GM12878 (cell line): ENCODE measurements at regions not wholly inside any gene's neighbourhood (a gene's known extent, or its start where the extent isn't known, plus 50 kb on each side); places are given as distances from the start of the nearest gene placed in this dataset.

ENCODE experiments used
- ATAC-seq: fragments of 200-7000 bp; cut with Tn5 transposase; 3 replicates; pipeline ENCODE4 v1.9.1; 2020; ENCODE audit warnings: mild to moderate bottlenecking, moderate library complexity
- BruUV-seq: library from RNA; stranded (reverse); fragments of 400-500 nt; replicated peaks from 2 replicates; lab custom pipeline; 2021; lab: Mats Ljungman, UMichigan
- CTCF ChIA-PET: fragments of 300-600 bp; sonication (Branson Sonifier 250); formaldehyde crosslinking; extraction: SDS; loops from one replicate; lab custom pipeline; 2021; ENCODE audit warnings: inconsistent platforms; lab: Yijun Ruan, JAX
- POLR2A ChIA-PET: fragments of 350-600 bp; formaldehyde crosslinking; extraction: SDS; loops from one replicate; lab custom pipeline; 2021; ENCODE audit warnings: inconsistent platforms; lab: Charles Lee
- RAD21 ChIA-PET: fragments of 300-600 bp; sonication (Branson Sonifier 250); formaldehyde crosslinking; loops from one replicate; lab custom pipeline; 2023; ENCODE audit warnings: antibody characterized with exemption; ENCODE audit not compliant: unreplicated experiment; lab: Charles Lee
- SMC1A ChIA-PET: fragments of 300-600 bp; sonication (Branson Sonifier 250); formaldehyde crosslinking; loops from one replicate; lab custom pipeline; 2023; ENCODE audit not compliant: unreplicated experiment, uncharacterized antibody; lab: Charles Lee
- DNase-seq: peaks from one replicate; pipeline ENCODE4 v3.0.0-alpha.2; 2011; ENCODE audit warnings: low read depth, low spot score
- FAIRE-seq: peaks from 3 replicates; lab custom pipeline; 2011; peaks lifted over from hg19 to GRCh38; lab: Jason Lieb, UNC
- H2AFZ ChIP-seq: 2 replicates; pipeline ENCODE4 v1.6.0; 2011; ENCODE audit warnings: low read depth, low read length, control low read depth; ENCODE audit not compliant: control insufficient read depth
- H3K27ac ChIP-seq: 2 replicates; pipeline ENCODE4 v1.5.1; 2011; ENCODE audit warnings: control low read depth; ENCODE audit not compliant: control insufficient read depth, insufficient read depth
- H3K27me3 ChIP-seq, 2 experiments: replicated peaks in 1 of 2; 2 replicates each; pipeline versions ENCODE4 v1.6.0 to v1.6.1; 2011; ENCODE audit warnings: low read length in 1 of 2; ENCODE audit not compliant: control insufficient read depth in 2 of 2, insufficient read depth in 2 of 2
- H3K36me3 ChIP-seq, 2 experiments: 2 replicates each; pipeline ENCODE4 v1.5.1; 2011; ENCODE audit warnings: low read length in 1 of 2; ENCODE audit not compliant: control insufficient read depth in 2 of 2, insufficient read depth in 2 of 2
- H3K4me1 ChIP-seq: 2 replicates; pipeline ENCODE4 v1.6.1; 2011; ENCODE audit warnings: mild to moderate bottlenecking, low read length, moderate library complexity, mixed read lengths; ENCODE audit not compliant: control insufficient read depth, insufficient read depth
- H3K4me2 ChIP-seq: 2 replicates; pipeline ENCODE4 v1.6.0; 2011; ENCODE audit warnings: control low read depth; ENCODE audit not compliant: control insufficient read depth, insufficient read depth
- H3K4me3 ChIP-seq: fragments of 200-600 bp; sonication (generic); 2 replicates; pipeline ENCODE4 v1.5.1; 2016
- H3K79me2 ChIP-seq: 2 replicates; pipeline ENCODE4 v1.6.0; 2011; ENCODE audit warnings: low read length; ENCODE audit not compliant: control insufficient read depth, insufficient read depth
- H3K9ac ChIP-seq: 2 replicates; pipeline ENCODE4 v1.8.0; 2011; ENCODE audit warnings: low read length, control low read depth, mixed read lengths; ENCODE audit not compliant: control insufficient read depth, insufficient read depth
- H3K9me3 ChIP-seq: replicated peaks from 3 replicates; pipeline ENCODE4 v1.5.1; 2011; ENCODE audit warnings: mild to moderate bottlenecking, low read length; ENCODE audit not compliant: control insufficient read depth, insufficient read depth
- H4K20me1 ChIP-seq: 2 replicates; pipeline ENCODE4 v1.6.0; 2011; ENCODE audit not compliant: control insufficient read depth, insufficient read depth
- CHD2 ChIP-seq: IDR thresholded peaks from 2 replicates; pipeline ENCODE4 v1.6.1; 2011; ENCODE audit warnings: low read depth, low read length, improper control_type of control experiment, borderline replicate concordance
- ESRRA ChIP-seq: IDR thresholded peaks from 2 replicates; pipeline ENCODE4 v1.6.1; 2012; ENCODE audit warnings: mild to moderate bottlenecking, low read length, improper control_type of control experiment
- HCFC1 ChIP-seq: fragments of 150-350 bp; IDR thresholded peaks from 2 replicates; pipeline ENCODE4 v1.6.1; 2014; ENCODE audit warnings: low read length
- IKZF1 ChIP-seq: fragments of 450-650 bp; conservative IDR thresholded peaks from 2 replicates; pipeline ENCODE4 v1.6.1; 2017; ENCODE audit warnings: antibody characterized with exemption, mild to moderate bottlenecking
- MEF2B ChIP-seq: fragments of 450-650 bp; IDR thresholded peaks from 2 replicates; pipeline ENCODE4 v1.6.1; 2018; ENCODE audit warnings: mild to moderate bottlenecking, moderate library complexity; ENCODE audit not compliant: partially characterized antibody, poor library complexity, severe bottlenecking
- MYC ChIP-seq: IDR thresholded peaks from 2 replicates; pipeline ENCODE4 v1.6.1; 2011; ENCODE audit warnings: mild to moderate bottlenecking, low read length, moderate library complexity, inconsistent platforms; ENCODE audit not compliant: insufficient read depth, insufficient replicate concordance, insufficient read length, severe bottlenecking
- NFXL1 ChIP-seq: fragments of 450-650 bp; IDR thresholded peaks from 2 replicates; pipeline ENCODE4 v1.6.1; 2017; ENCODE audit warnings: antibody characterized with exemption, mild to moderate bottlenecking, borderline replicate concordance
- NR2F1 ChIP-seq: fragments of 450-650 bp; conservative IDR thresholded peaks from 2 replicates; pipeline ENCODE4 v1.6.1; 2017; ENCODE audit warnings: mild to moderate bottlenecking
- PBX3 ChIP-seq: IDR thresholded peaks from 2 replicates; pipeline ENCODE4 v1.6.1; 2011; ENCODE audit warnings: mild to moderate bottlenecking, low read depth, low read length, moderate library complexity; ENCODE audit not compliant: insufficient replicate concordance
- POLR2AphosphoS2 ChIP-seq: IDR thresholded peaks from 2 replicates; pipeline ENCODE4 v1.6.1; 2011; ENCODE audit warnings: low read depth, mild to moderate bottlenecking, low read length, improper control_type of control experiment, moderate library complexity
- SP1 ChIP-seq: IDR thresholded peaks from one replicate; pipeline ENCODE4 v1.6.1; 2011; ENCODE audit warnings: low read depth, low read length
- ZNF207 ChIP-seq: fragments of 450-650 bp; IDR thresholded peaks from 2 replicates; pipeline ENCODE4 v1.6.1; 2014; ENCODE audit warnings: antibody characterized with exemption, mild to moderate bottlenecking, borderline replicate concordance
- ZNF217 ChIP-seq: fragments of 450-650 bp; IDR thresholded peaks from 2 replicates; pipeline ENCODE4 v1.6.1; 2017; ENCODE audit warnings: antibody characterized with exemption, mild to moderate bottlenecking
- ZNF24 ChIP-seq: fragments of 450-650 bp; IDR thresholded peaks from 2 replicates; pipeline ENCODE4 v1.6.1; 2017; ENCODE audit warnings: antibody characterized with exemption, mild to moderate bottlenecking
- ZSCAN29 ChIP-seq: fragments of 450-650 bp; IDR thresholded peaks from 2 replicates; pipeline ENCODE4 v1.6.1; 2017; ENCODE audit warnings: mild to moderate bottlenecking, moderate library complexity
- WGBS: methylation state at CpG from one replicate; pipeline ENCODE4 v1.1.6; 2016; ENCODE audit warnings: low lambda C conversion rate; ENCODE audit not compliant: insufficient replicate concordance, insufficient coverage; ENCODE audit errors: missing lambda C conversion rate; 5-methylcytosine and 5-hydroxymethylcytosine counted together
- in situ Hi-C: fragments of 300-500 bp; cut with MboI; formaldehyde crosslinking; loops from 9 replicates; pipeline ENCODE4 v1.14.3; 2018; ENCODE audit warnings: mixed read lengths
- intact Hi-C: fragments of 100-400 bp; cut with micrococcal nuclease; formaldehyde crosslinking; loops from one replicate; pipeline ENCODE4 v1.14.2; 2022; ENCODE audit not compliant: unreplicated experiment
- TF ChIP-seq, protein P1 (sequence below): IDR thresholded peaks from 2 replicates; pipeline ENCODE4 v1.6.1; 2012; ENCODE audit warnings: low read depth, low read length, improper control_type of control experiment

- TF ChIP-seq ZNF24: no peak
- TF ChIP-seq NR2F1: no peak
- TF ChIP-seq NFXL1: no peak
- no peak for TF ChIP-seq ESRRA
These were observed 531.9 kb upstream of the CHD1 start (continued) for GRCh38 chr5:99460701-99461100.

- TF ChIP-seq POLR2AphosphoS2 (no peak), ZNF207 (no peak), MYC (no peak), MEF2B (no peak), SP1 (no peak), ZSCAN29 (no peak), PBX3 (no peak), HCFC1 (no peak), IKZF1 (no peak), ZNF217 (no peak), CHD2 (no peak)
- TF ChIP-seq, protein P1, sequence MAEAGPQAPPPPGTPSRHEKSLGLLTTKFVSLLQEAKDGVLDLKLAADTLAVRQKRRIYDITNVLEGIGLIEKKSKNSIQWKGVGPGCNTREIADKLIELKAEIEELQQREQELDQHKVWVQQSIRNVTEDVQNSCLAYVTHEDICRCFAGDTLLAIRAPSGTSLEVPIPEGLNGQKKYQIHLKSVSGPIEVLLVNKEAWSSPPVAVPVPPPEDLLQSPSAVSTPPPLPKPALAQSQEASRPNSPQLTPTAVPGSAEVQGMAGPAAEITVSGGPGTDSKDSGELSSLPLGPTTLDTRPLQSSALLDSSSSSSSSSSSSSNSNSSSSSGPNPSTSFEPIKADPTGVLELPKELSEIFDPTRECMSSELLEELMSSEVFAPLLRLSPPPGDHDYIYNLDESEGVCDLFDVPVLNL: no peak
- no peak overlapping the region for H3K9ac ChIP-seq
- H3K79me2 ChIP-seq: no peaks in the 10 kb centered on the region
- H3K4me3 ChIP-seq: no peak overlapping the region
- FAIRE-seq (no peak), DNase-seq (no peak), ATAC-seq (no peak)
- ChIA-PET POLR2A (no interaction called here), SMC1A (no interaction called here), CTCF (no interaction called here), RAD21 (no interaction called here)
- H3K9me3 ChIP-seq: no peaks in the 10 kb centered on the region
- H3K4me1 ChIP-seq: no peaks in the 10 kb centered on the region
- intact Hi-C loops: no loop called here
- H3K36me3 ChIP-seq: no peaks in the 10 kb centered on the region
- in situ Hi-C loops: no loop called here
- no TSS peak for BruUV-seq
- no peak overlapping the region for H3K27ac ChIP-seq
- H3K27me3 ChIP-seq: no peaks in the 10 kb centered on the region
- WGBS: 15% methylated on average over 2 of the region's 2 CpGs
- H3K4me2 ChIP-seq: no peak overlapping the region
- no peak overlapping the region for H2AFZ ChIP-seq
- no peaks in the 10 kb centered on the region for H4K20me1 ChIP-seq
These were observed 524.4 kb upstream of the CHD1 start for GRCh38 chr5:99453196-99453595.
